H1 (cell line): ENCODE measurements at regions not wholly inside any gene's neighbourhood (a gene's known extent, or its start where the extent isn't known, plus 50 kb on each side); places are given as distances from the start of the nearest gene placed in this dataset.

ENCODE experiments used
- CBX5 ChIP-seq: fragments of 300-800, 300-1000 bp; sonication (generic); IDR thresholded peaks from 2 replicates; pipeline ENCODE4 v1.7.1; 2016; ENCODE audit warnings: antibody characterized with exemption, low read length, low read depth
- EP300 ChIP-seq, 2 experiments: IDR thresholded peaks; 1 replicate in 1 of 2; 2 replicates in 1 of 2; pipeline ENCODE4 v1.6.1; 2011 to 2012; ENCODE audit warnings: low read depth in 2 of 2, low read length in 2 of 2, mild to moderate bottlenecking in 2 of 2, borderline replicate concordance in 1 of 2, inconsistent platforms in 1 of 2, moderate library complexity in 1 of 2
- EZH2 ChIP-seq: fragments of 200-600 bp; sonication (generic); IDR thresholded peaks from 2 replicates; pipeline ENCODE4 v1.7.1; 2012; ENCODE audit warnings: low read depth, mild to moderate bottlenecking, moderate library complexity, low read length, inconsistent platforms; ENCODE audit not compliant: severe bottlenecking
- GABPA ChIP-seq: IDR thresholded peaks from 2 replicates; pipeline ENCODE4 v1.6.1; 2011; ENCODE audit warnings: mild to moderate bottlenecking, low read length, moderate library complexity, borderline replicate concordance; ENCODE audit not compliant: insufficient read depth
- POLR2A ChIP-seq, 2 experiments: IDR thresholded peaks; 1 replicate in 1 of 2; 2 replicates in 1 of 2; pipeline ENCODE4 v1.6.1; 2011; ENCODE audit warnings: low read depth in 2 of 2, low read length in 2 of 2, mild to moderate bottlenecking in 2 of 2; ENCODE audit errors: control extremely low read depth in 1 of 2
- POLR2AphosphoS5 ChIP-seq: IDR thresholded peaks from 2 replicates; pipeline ENCODE4 v1.6.1; 2011; ENCODE audit warnings: low read depth, low read length
- RFX5 ChIP-seq: IDR thresholded peaks from 2 replicates; pipeline ENCODE4 v1.6.1; 2011; ENCODE audit warnings: low read depth, low read length, improper control_type of control experiment, borderline replicate concordance
- SP1 ChIP-seq: IDR thresholded peaks from 2 replicates; pipeline ENCODE4 v1.6.1; 2011; ENCODE audit warnings: low read depth, low read length
- TF ChIP-seq, protein P1 (sequence below), 3 experiments: IDR thresholded peaks; 1 replicate in 2 of 3; 2 replicates in 1 of 3; pipeline versions ENCODE4 v1.5.1 to v1.6.1; 2011; ENCODE audit warnings: low read length in 3 of 3, mild to moderate bottlenecking in 3 of 3, inconsistent platforms in 2 of 3, low read depth in 1 of 3, moderate library complexity in 1 of 3; ENCODE audit not compliant: insufficient read depth in 1 of 3; ENCODE audit errors: control extremely low read depth in 1 of 3

DNA sequence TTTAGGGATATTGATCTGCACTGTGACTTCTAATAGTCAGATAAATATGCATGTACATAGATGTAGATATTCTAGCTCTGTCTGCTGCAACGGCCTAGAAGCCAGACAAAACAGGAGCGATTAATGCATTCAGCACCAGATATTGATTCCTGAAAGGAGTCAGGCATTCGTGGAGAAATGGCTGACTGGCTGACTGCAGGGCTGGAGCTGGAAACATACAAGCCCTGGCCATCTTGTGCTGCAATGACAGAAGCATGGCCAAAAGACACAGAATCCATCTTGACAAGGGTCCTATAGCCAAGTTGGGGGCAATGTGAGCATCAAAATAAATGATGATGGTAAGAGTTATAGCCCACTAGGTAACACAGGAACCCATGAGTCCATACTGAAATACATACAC, 231.5 kb upstream of the KLHL29 start:
- TF ChIP-seq CBX5 (no peak), POLR2A (IDR thresholded peaks at IDR 0.05; ENCODE audit: control extremely low read depth in 1 of 2, low read depth in 2 of 2, low read length in 2 of 2) (no peak), GABPA (no peak), SP1 (no peak), RFX5 (no peak), EZH2 (no peak), EP300 (IDR thresholded peaks at IDR 0.05; ENCODE audit: borderline replicate concordance in 1 of 2, low read depth in 2 of 2, low read length in 2 of 2) (no peak), POLR2AphosphoS5 (no peak)
- TF ChIP-seq, protein P1, sequence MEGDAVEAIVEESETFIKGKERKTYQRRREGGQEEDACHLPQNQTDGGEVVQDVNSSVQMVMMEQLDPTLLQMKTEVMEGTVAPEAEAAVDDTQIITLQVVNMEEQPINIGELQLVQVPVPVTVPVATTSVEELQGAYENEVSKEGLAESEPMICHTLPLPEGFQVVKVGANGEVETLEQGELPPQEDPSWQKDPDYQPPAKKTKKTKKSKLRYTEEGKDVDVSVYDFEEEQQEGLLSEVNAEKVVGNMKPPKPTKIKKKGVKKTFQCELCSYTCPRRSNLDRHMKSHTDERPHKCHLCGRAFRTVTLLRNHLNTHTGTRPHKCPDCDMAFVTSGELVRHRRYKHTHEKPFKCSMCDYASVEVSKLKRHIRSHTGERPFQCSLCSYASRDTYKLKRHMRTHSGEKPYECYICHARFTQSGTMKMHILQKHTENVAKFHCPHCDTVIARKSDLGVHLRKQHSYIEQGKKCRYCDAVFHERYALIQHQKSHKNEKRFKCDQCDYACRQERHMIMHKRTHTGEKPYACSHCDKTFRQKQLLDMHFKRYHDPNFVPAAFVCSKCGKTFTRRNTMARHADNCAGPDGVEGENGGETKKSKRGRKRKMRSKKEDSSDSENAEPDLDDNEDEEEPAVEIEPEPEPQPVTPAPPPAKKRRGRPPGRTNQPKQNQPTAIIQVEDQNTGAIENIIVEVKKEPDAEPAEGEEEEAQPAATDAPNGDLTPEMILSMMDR (IDR thresholded peaks at IDR 0.05; ENCODE audit: control extremely low read depth in 1 of 3, insufficient read depth in 1 of 3, low read depth in 1 of 3, low read length in 3 of 3) = no peak
